ENCODE measurements at regions not wholly inside any gene's neighbourhood (a gene's known extent, or its start where the extent isn't known, plus 50 kb on each side); places are given as distances from the start of the nearest gene placed in this dataset.

- H2AFZ ChIP-seq (ENCODE audit: low read depth) = no peak overlapping the region
- H3K4me3 ChIP-seq (IDR thresholded peaks at IDR 0.05; ENCODE audit: insufficient read depth, low read depth, low read length) = no peak overlapping the region
- no peaks in the 10 kb centered on the region for H4K20me1 ChIP-seq (ENCODE audit: insufficient read depth)
- no peaks in the 10 kb centered on the region for H3K4me1 ChIP-seq (ENCODE audit: low read depth, poor library complexity, severe bottlenecking)
- H3K79me2 ChIP-seq (ENCODE audit: insufficient read depth, low read depth) = no peaks in the 10 kb centered on the region
- H3K9ac ChIP-seq = no peak overlapping the region
- no peaks in the 10 kb centered on the region for H3K36me3 ChIP-seq (ENCODE audit: insufficient read depth)
- TF ChIP-seq CTCF (conservative IDR thresholded peaks at IDR 0.05; ENCODE audit: low read depth, low read length) = no peak
- no peaks in the 10 kb centered on the region for H3K27me3 ChIP-seq (ENCODE audit: insufficient read depth, low read depth)
- no peak overlapping the region for H3K27ac ChIP-seq
- H3K4me2 ChIP-seq = no peak overlapping the region
Observed at GRCh38 chr1:117694543-117694942, 88.7 kb downstream of the TENT5C start.

- Histone ChIP-seq H3K4me3 (IDR thresholded peaks at IDR 0.05; ENCODE audit: insufficient read depth, low read depth, low read length) (no peak overlapping the region), H2AFZ (ENCODE audit: low read depth) (no peak overlapping the region), H3K4me1 (ENCODE audit: low read depth, poor library complexity, severe bottlenecking) (no peaks in the 10 kb centered on the region), H3K79me2 (ENCODE audit: insufficient read depth, low read depth) (no peaks in the 10 kb centered on the region), H3K9ac (no peak overlapping the region), H3K27ac (no peak overlapping the region), H3K27me3 (ENCODE audit: insufficient read depth, low read depth) (no peaks in the 10 kb centered on the region), H3K36me3 (ENCODE audit: insufficient read depth) (no peaks in the 10 kb centered on the region), H3K4me2 (no peak overlapping the region), H4K20me1 (ENCODE audit: insufficient read depth) (no peaks in the 10 kb centered on the region)
- TF ChIP-seq CTCF (conservative IDR thresholded peaks at IDR 0.05; ENCODE audit: low read depth, low read length) = no peak
Observed at GRCh38 chr1:117695796-117696490, 90.1 kb downstream of the TENT5C start.

- TF ChIP-seq CTCF (conservative IDR thresholded peaks at IDR 0.05; ENCODE audit: low read depth, low read length) = no peak
- H3K9ac ChIP-seq = no peak overlapping the region
- H3K4me2 ChIP-seq = no peak overlapping the region
- H3K36me3 ChIP-seq (ENCODE audit: insufficient read depth) = no peaks in the 10 kb centered on the region
- H4K20me1 ChIP-seq (ENCODE audit: insufficient read depth) = no peaks in the 10 kb centered on the region
- H3K79me2 ChIP-seq (ENCODE audit: insufficient read depth, low read depth) = no peaks in the 10 kb centered on the region
- no peak overlapping the region for H2AFZ ChIP-seq (ENCODE audit: low read depth)
- no peaks in the 10 kb centered on the region for H3K27me3 ChIP-seq (ENCODE audit: insufficient read depth, low read depth)
- H3K4me3 ChIP-seq (IDR thresholded peaks at IDR 0.05; ENCODE audit: insufficient read depth, low read depth, low read length) = no peak overlapping the region
- H3K4me1 ChIP-seq (ENCODE audit: low read depth, poor library complexity, severe bottlenecking) = no peaks in the 10 kb centered on the region
- no peak overlapping the region for H3K27ac ChIP-seq
Observed at GRCh38 chr1:117696561-117696960, 90.7 kb downstream of the TENT5C start.

- no peaks in the 10 kb centered on the region for H3K4me1 ChIP-seq (ENCODE audit: low read depth, poor library complexity, severe bottlenecking)
- no peaks in the 10 kb centered on the region for H3K36me3 ChIP-seq (ENCODE audit: insufficient read depth)
- no peak for TF ChIP-seq CTCF (conservative IDR thresholded peaks at IDR 0.05; ENCODE audit: low read depth, low read length)
- no peak overlapping the region for H2AFZ ChIP-seq (ENCODE audit: low read depth)
- no peaks in the 10 kb centered on the region for H4K20me1 ChIP-seq (ENCODE audit: insufficient read depth)
- no peak overlapping the region for H3K27ac ChIP-seq
- H3K4me3 ChIP-seq (IDR thresholded peaks at IDR 0.05; ENCODE audit: insufficient read depth, low read depth, low read length) = no peak overlapping the region
- no peaks in the 10 kb centered on the region for H3K27me3 ChIP-seq (ENCODE audit: insufficient read depth, low read depth)
- H3K9ac ChIP-seq = no peak overlapping the region
- no peaks in the 10 kb centered on the region for H3K79me2 ChIP-seq (ENCODE audit: insufficient read depth, low read depth)
- no peak overlapping the region for H3K4me2 ChIP-seq
Observed at GRCh38 chr1:117697220-117697781, 91.5 kb downstream of the TENT5C start.
